SJSA1 (cell line): ENCODE measurements at regions not wholly inside any gene's neighbourhood (a gene's known extent, or its start where the extent isn't known, plus 50 kb on each side); places are given as distances from the start of the nearest gene placed in this dataset.

Source experiments
- DNase-seq, 2 experiments: peaks; one replicate each; pipeline ENCODE4 v3.0.0-alpha.2; 2015 to 2020; ENCODE audit warnings: low spot score in 2 of 2, low read depth in 1 of 2
- H3K27ac ChIP-seq: fragments of 250-450 bp; sonication (Bioruptor Pico); 2 replicates; pipeline ENCODE4 v1.5.1; 2020; ENCODE audit warnings: mild to moderate bottlenecking, moderate library complexity
- H3K27me3 ChIP-seq: fragments of 250-450 bp; sonication (Bioruptor Pico); replicated peaks from 2 replicates; pipeline ENCODE4 v1.5.1; 2020; ENCODE audit warnings: mild to moderate bottlenecking, moderate library complexity
- H3K36me3 ChIP-seq: fragments of 250-450 bp; sonication (Bioruptor Pico); 2 replicates; pipeline ENCODE4 v1.5.1; 2020; ENCODE audit warnings: mild to moderate bottlenecking
- H3K4me1 ChIP-seq: fragments of 250-450 bp; sonication (Bioruptor Pico); replicated peaks from 2 replicates; pipeline ENCODE4 v1.6.1; 2021; ENCODE audit warnings: mild to moderate bottlenecking
- H3K4me3 ChIP-seq: fragments of 250-450 bp; sonication (Bioruptor Pico); 2 replicates; pipeline ENCODE4 v1.5.1; 2020; ENCODE audit warnings: mild to moderate bottlenecking
- H3K9me3 ChIP-seq: fragments of 250-450 bp; sonication (Bioruptor Pico); replicated peaks from 2 replicates; pipeline ENCODE4 v1.5.1; 2020; ENCODE audit warnings: mild to moderate bottlenecking

GRCh38 chr12:98002887-98003493 lies 512.4 kb upstream of the TMPO start:
- no peaks in the 10 kb centered on the region for H3K4me1 ChIP-seq
- no peaks in the 10 kb centered on the region for H3K36me3 ChIP-seq
- H3K27me3 ChIP-seq, result peaks cover 3% of the 10 kb centered on the region; the same call in 1 of the 2 replicates
- peak; percentile 27 to 48 for DNase-seq
- H3K9me3 ChIP-seq, result no peaks in the 10 kb centered on the region
- no peak overlapping the region for H3K27ac ChIP-seq
- H3K4me3 ChIP-seq, result no peak overlapping the region

- Histone ChIP-seq H3K9me3 (no peaks in the 10 kb centered on the region), H3K27ac (no peak overlapping the region), H3K4me3 (no peak overlapping the region), H3K27me3 (no peaks in the 10 kb centered on the region), H3K36me3 (no peaks in the 10 kb centered on the region), H3K4me1 (no peaks in the 10 kb centered on the region)
- DNase-seq, result no peak
These were observed 507.4 kb upstream of the TMPO start for GRCh38 chr12:98007963-98008362.

GRCh38 chr12:98013560-98013959 lies 501.8 kb upstream of the TMPO start:
- no peak for DNase-seq
- Histone ChIP-seq H3K4me1 (no peaks in the 10 kb centered on the region), H3K27me3 (no peaks in the 10 kb centered on the region), H3K36me3 (no peaks in the 10 kb centered on the region), H3K4me3 (no peak overlapping the region), H3K27ac (no peak overlapping the region), H3K9me3 (no peaks in the 10 kb centered on the region)

- DNase-seq, result no peak
- Histone ChIP-seq H3K27ac (no peak overlapping the region), H3K9me3 (no peaks in the 10 kb centered on the region), H3K36me3 (no peaks in the 10 kb centered on the region), H3K4me1 (no peaks in the 10 kb centered on the region), H3K27me3 (no peaks in the 10 kb centered on the region), H3K4me3 (no peak overlapping the region)
These were observed 496.6 kb upstream of the TMPO start for GRCh38 chr12:98018836-98019235.

GRCh38 chr12:98020376-98020775 lies 495.0 kb upstream of the TMPO start:
- Histone ChIP-seq H3K27ac (no peak overlapping the region), H3K36me3 (no peaks in the 10 kb centered on the region), H3K4me1 (no peaks in the 10 kb centered on the region), H3K27me3 (no peaks in the 10 kb centered on the region), H3K4me3 (no peak overlapping the region), H3K9me3 (no peaks in the 10 kb centered on the region)
- no peak for DNase-seq

- Histone ChIP-seq H3K4me1 (no peaks in the 10 kb centered on the region), H3K27me3 (no peaks in the 10 kb centered on the region), H3K9me3 (no peaks in the 10 kb centered on the region), H3K27ac (no peak overlapping the region), H3K4me3 (no peak overlapping the region), H3K36me3 (no peaks in the 10 kb centered on the region)
- no peak for DNase-seq
These were observed 492.4 kb upstream of the TMPO start for GRCh38 chr12:98022961-98023360.

- no peaks in the 10 kb centered on the region for H3K27me3 ChIP-seq
These were observed 477.8 kb upstream of the TMPO start for GRCh38 chr12:98037401-98038140.

GRCh38 chr12:98042668-98043067 lies 472.7 kb upstream of the TMPO start:
- H3K4me3 ChIP-seq, result no peak overlapping the region
- H3K9me3 ChIP-seq, result no peaks in the 10 kb centered on the region
- no peaks in the 10 kb centered on the region for H3K4me1 ChIP-seq
- H3K36me3 ChIP-seq, result no peaks in the 10 kb centered on the region
- no peak for DNase-seq
- no peak overlapping the region for H3K27ac ChIP-seq
- no peaks in the 10 kb centered on the region for H3K27me3 ChIP-seq

More at GRCh38 chr12:98037401-98038140, 477.8 kb upstream of the TMPO start:
- Histone ChIP-seq H3K36me3 (no peaks in the 10 kb centered on the region), H3K4me3 (no peak overlapping the region), H3K4me1 (no peaks in the 10 kb centered on the region), H3K27ac (no peak overlapping the region), H3K9me3 (no peaks in the 10 kb centered on the region)
- no peak for DNase-seq

GRCh38 chr12:98045395-98045794 lies 470.0 kb upstream of the TMPO start:
- no peaks in the 10 kb centered on the region for H3K27me3 ChIP-seq
- H3K4me1 ChIP-seq, result no peaks in the 10 kb centered on the region
- no peak for DNase-seq
- no peaks in the 10 kb centered on the region for H3K36me3 ChIP-seq
- no peak overlapping the region for H3K27ac ChIP-seq
- H3K4me3 ChIP-seq, result no peak overlapping the region
- no peaks in the 10 kb centered on the region for H3K9me3 ChIP-seq

- no peaks in the 10 kb centered on the region for H3K4me1 ChIP-seq
- H3K36me3 ChIP-seq, result no peaks in the 10 kb centered on the region
- no peak overlapping the region for H3K27ac ChIP-seq
- no peaks in the 10 kb centered on the region for H3K9me3 ChIP-seq
- no peaks in the 10 kb centered on the region for H3K27me3 ChIP-seq
- H3K4me3 ChIP-seq, result no peak overlapping the region
- DNase-seq, result no peak
These were observed 467.1 kb upstream of the TMPO start for GRCh38 chr12:98048326-98048725.

GRCh38 chr12:98053202-98053601 lies 462.2 kb upstream of the TMPO start:
- H3K4me3 ChIP-seq, result no peak overlapping the region
- H3K36me3 ChIP-seq, result no peaks in the 10 kb centered on the region
- no peaks in the 10 kb centered on the region for H3K27me3 ChIP-seq
- no peak overlapping the region for H3K27ac ChIP-seq
- no peaks in the 10 kb centered on the region for H3K4me1 ChIP-seq
- no peaks in the 10 kb centered on the region for H3K9me3 ChIP-seq
- DNase-seq, result no peak

GRCh38 chr12:98057701-98058100 lies 457.7 kb upstream of the TMPO start:
- DNase-seq, result no peak
- no peaks in the 10 kb centered on the region for H3K27me3 ChIP-seq
- H3K4me1 ChIP-seq, result no peaks in the 10 kb centered on the region

GRCh38 chr12:98058213-98058612 lies 457.2 kb upstream of the TMPO start:
- no peaks in the 10 kb centered on the region for H3K36me3 ChIP-seq
- DNase-seq, result no peak
- no peaks in the 10 kb centered on the region for H3K27me3 ChIP-seq
- no peaks in the 10 kb centered on the region for H3K9me3 ChIP-seq
- no peak overlapping the region for H3K4me3 ChIP-seq
- no peaks in the 10 kb centered on the region for H3K4me1 ChIP-seq
- no peak overlapping the region for H3K27ac ChIP-seq

More at GRCh38 chr12:98057701-98058100, 457.7 kb upstream of the TMPO start:
- no peaks in the 10 kb centered on the region for H3K9me3 ChIP-seq
- H3K27ac ChIP-seq, result no peak overlapping the region
- H3K4me3 ChIP-seq, result no peak overlapping the region
- H3K36me3 ChIP-seq, result no peaks in the 10 kb centered on the region

GRCh38 chr12:98058838-98059237 lies 456.6 kb upstream of the TMPO start:
- Histone ChIP-seq H3K36me3 (no peaks in the 10 kb centered on the region), H3K4me1 (no peaks in the 10 kb centered on the region), H3K4me3 (no peak overlapping the region), H3K27ac (no peak overlapping the region), H3K27me3 (no peaks in the 10 kb centered on the region), H3K9me3 (no peaks in the 10 kb centered on the region)
- DNase-seq, result no peak
